B cell (primary cell): ENCODE measurements at regions not wholly inside any gene's neighbourhood (a gene's known extent, or its start where the extent isn't known, plus 50 kb on each side); places are given as distances from the start of the nearest gene placed in this dataset.

Experiments
- CTCF ChIP-seq: fragments of 200-600 bp; IDR thresholded peaks from one replicate; pipeline ENCODE4 v1.8.0; 2022; ENCODE audit warnings: antibody characterized with exemption, mild to moderate bottlenecking
- EZH2 ChIP-seq: IDR thresholded peaks from 2 replicates; pipeline ENCODE4 v1.6.1; 2012; ENCODE audit warnings: borderline replicate concordance, low read depth, mild to moderate bottlenecking, moderate library complexity, low read length; ENCODE audit not compliant: insufficient read depth, poor library complexity, severe bottlenecking

DNA sequence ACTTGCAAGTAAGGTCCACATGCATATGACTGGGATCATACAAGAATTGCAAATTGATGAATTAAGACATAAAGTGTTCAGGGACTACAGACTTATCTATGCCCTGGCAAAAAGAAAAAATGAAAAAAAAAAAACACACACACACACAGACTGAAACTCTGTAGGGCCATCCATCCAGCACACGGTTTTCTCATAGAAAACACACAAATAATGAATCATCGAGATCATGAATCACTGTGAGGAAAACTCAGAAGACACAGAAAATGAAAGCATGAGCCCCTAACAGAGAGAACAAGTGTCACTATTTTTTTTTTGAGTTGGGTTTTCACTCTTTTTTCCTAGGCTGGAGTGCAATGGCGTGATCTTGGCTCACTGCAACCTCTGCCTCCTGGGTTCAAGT, 185.2 kb downstream of the IRX2 start:
- TF ChIP-seq CTCF, result no peak
- no peak for TF ChIP-seq EZH2
